Uterus (tissue), 2 donors: ENCODE measurements at regions not wholly inside any gene's neighbourhood (a gene's known extent, or its start where the extent isn't known, plus 50 kb on each side); places are given as distances from the start of the nearest gene placed in this dataset.

Source experiments
- POLR2A ChIP-seq, 2 donors: fragments of 450-650 bp; IDR thresholded peaks; one replicate each; pipeline ENCODE4 v1.6.1; 2016; ENCODE audit warnings: antibody characterized with exemption in 2 of 2, mild to moderate bottlenecking in 1 of 2, moderate library complexity in 1 of 2
- TF ChIP-seq, protein P1 (sequence below), 4 experiments: fragments of 200-600 bp in 2 of 4; fragments of 450-650 bp in 2 of 4; sonication (generic) in 2 of 4; IDR thresholded peaks; one replicate each; pipeline ENCODE4 v1.5.1; 2016 to 2019; ENCODE audit warnings: antibody characterized with exemption in 4 of 4, mild to moderate bottlenecking in 2 of 4, moderate library complexity in 1 of 4

DNA sequence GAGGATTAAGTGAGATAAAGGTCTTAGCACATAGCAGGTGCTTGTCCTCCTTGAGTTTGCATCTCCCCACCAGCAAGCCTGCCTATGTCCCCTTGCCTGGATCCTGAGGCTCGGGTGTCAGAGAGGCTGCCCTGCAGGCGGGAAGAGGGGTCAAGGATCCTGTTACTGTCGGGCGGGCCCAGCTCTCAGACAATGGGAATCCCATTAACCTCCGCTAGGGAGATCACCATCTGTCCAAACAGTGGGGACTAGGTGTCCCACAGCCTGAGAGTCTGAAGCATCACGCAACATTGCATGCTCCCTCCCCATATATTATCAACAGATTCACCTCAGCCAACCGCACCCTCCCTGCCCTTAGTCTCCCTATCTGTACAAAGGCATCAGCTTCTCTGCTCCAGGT lies 151.4 kb downstream of the FBLN2 start:
- TF ChIP-seq, protein P1, sequence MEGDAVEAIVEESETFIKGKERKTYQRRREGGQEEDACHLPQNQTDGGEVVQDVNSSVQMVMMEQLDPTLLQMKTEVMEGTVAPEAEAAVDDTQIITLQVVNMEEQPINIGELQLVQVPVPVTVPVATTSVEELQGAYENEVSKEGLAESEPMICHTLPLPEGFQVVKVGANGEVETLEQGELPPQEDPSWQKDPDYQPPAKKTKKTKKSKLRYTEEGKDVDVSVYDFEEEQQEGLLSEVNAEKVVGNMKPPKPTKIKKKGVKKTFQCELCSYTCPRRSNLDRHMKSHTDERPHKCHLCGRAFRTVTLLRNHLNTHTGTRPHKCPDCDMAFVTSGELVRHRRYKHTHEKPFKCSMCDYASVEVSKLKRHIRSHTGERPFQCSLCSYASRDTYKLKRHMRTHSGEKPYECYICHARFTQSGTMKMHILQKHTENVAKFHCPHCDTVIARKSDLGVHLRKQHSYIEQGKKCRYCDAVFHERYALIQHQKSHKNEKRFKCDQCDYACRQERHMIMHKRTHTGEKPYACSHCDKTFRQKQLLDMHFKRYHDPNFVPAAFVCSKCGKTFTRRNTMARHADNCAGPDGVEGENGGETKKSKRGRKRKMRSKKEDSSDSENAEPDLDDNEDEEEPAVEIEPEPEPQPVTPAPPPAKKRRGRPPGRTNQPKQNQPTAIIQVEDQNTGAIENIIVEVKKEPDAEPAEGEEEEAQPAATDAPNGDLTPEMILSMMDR (IDR thresholded peaks at IDR 0.05), result no peak
- no peak for TF ChIP-seq POLR2A (IDR thresholded peaks at IDR 0.05)
